ENCODE measurements at regions not wholly inside any gene's neighbourhood (a gene's known extent, or its start where the extent isn't known, plus 50 kb on each side); places are given as distances from the start of the nearest gene placed in this dataset.
"Not testable (repeated sequence)": the region's sequence is repeated elsewhere in the genome, so short reads cannot be mapped to it uniquely, and the experiment has no call there.

DNA sequence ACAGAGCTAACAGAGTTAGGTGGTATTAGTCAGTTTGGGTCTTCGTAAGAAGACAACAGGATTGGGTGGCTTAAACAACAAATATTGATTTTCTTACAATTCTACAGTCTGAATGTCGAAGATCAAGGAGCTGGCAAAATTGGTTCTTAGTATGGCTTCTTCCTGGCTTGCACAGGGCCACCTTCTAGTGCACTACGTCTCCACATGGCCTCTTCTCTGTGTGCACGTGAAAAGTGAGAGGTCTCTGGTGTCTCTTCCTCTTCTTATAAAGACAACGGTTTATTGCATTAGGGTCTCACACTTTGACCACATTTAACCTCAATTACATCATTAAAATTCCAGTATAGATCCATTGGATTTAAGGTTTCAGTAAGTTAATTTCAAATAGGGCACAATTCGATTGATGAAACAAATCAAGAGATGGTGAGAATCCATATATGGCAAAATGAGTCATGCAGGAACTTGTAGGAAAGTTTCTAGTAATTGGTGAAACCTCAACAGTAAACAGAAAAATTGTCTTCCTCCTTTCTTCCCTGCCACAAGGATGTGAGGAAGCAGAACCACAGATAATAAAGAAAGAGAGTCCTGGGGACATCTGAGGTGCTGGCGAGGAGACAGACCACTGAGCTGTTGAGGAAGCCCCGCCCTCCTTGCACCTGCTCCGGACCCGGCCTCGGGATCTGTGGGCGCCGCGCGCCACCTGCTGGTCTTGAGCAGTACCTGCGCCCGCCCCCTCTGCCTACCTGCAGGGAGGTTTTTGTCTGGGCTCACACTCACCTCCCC lies 846.7 kb downstream of the TMEM121 start:
- no peak for FAIRE-seq
- DNase-seq (ENCODE audit: insufficient read length, low spot score) = peak; percentile 10

DNA sequence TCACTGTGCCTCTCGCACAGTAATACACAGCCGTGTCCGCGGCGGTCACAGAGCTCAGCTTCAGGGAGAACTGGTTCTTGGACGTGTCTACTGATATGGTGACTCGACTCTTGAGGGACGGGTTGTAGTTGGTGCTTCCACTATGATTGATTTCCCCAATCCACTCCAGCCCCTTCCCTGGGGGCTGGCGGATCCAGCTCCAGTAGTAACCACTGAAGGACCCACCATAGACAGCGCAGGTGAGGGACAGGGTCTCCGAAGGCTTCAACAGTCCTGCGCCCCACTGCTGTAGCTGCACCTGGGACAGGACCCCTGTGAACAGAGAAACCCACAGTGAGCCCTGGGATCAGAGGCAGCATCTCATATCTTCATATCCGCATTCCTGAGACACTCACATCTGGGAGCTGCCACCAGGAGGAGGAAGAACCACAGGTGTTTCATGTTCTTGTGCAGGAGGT lies 847.3 kb downstream of the TMEM121 start:
- not testable (repeated sequence) for DNase-seq (ENCODE audit: insufficient read length, low spot score); FAIRE-seq

DNA sequence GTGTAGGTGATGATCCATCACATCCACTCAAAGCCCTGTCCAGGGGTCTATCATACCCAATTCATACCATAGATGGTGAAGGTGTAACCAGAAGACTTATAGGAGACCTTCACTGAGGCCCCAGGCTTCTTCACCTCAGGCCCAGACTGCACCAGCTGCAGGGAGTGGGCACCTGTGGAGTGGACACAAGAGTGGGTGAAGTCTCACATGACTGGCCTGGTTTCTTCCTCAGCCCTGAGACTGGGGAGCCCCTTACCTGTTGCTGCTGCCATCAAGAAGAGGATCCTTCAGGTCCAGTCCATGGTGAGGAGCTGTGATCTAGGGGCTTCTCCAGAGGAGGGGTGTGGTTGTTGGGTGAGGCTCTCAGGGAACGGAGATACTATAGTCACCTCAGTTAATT lies 851.0 kb downstream of the TMEM121 start:
- DNase-seq (ENCODE audit: insufficient read length, low spot score) = no peak
- no peak for FAIRE-seq

DNA sequence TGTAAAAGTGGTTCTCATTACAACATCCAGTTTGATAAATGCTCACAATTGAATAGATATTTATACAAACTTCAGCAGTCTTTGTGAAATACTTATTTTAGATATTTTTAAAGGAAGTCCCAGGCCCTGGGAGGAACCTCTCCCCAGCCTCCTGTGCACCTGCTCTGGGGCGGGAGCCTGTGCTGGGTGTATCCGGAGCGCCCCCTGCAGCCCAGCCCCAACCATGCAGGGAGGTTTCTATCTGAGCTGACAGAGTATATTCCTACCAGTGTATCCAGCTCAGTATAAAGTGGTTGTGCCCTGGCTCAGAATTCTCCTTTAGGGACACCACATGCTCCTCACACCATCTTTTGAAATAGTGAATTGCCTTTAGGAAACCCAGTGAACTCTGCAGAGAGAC lies 851.8 kb downstream of the TMEM121 start:
- DNase-seq (ENCODE audit: insufficient read length, low spot score) = no peak

DNA sequence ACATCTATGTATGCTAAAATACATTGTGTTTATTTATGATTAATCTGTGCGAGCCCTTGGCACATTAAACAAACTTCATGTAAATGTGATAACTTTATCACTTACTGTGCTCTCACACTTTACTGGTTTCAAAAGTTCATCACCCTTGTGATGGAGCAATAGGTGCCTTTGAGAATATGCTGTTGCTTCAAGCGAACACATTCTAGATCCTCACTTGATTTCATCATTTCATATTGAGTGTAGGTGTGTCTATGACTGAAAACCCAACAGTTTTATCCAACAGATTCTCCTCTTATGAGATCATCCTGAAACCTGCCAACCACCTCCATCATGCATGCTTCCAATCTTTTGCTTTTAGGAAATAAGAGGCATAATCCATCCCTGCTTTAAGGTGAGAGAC lies 854.4 kb downstream of the TMEM121 start:
- DNase-seq (ENCODE audit: insufficient read length, low spot score) (no peak), FAIRE-seq (no peak)

More for the DNA sequence above, 851.8 kb downstream of the TMEM121 start:
- no peak for FAIRE-seq

DNA sequence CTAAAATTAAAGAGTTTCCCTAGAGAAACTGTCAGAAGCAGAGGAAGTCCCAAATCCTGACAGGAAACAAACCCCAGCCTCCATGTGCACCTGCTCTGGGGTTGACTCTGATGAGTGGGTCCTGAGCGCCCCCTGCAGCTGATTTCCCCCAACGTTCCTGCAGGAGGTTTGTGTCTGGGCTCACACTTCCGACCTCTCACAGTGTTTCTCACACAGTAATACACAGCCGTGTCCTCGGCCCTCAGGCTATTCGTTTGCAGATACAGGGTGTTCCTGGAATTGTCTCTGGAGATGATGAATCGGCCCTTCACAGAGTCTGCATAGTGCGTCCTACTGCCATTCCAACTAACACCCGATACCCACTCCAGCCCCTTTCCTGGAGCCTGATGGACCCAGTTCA lies 862.8 kb downstream of the TMEM121 start:
- not testable (repeated sequence) for FAIRE-seq; DNase-seq (ENCODE audit: insufficient read length, low spot score)

DNA sequence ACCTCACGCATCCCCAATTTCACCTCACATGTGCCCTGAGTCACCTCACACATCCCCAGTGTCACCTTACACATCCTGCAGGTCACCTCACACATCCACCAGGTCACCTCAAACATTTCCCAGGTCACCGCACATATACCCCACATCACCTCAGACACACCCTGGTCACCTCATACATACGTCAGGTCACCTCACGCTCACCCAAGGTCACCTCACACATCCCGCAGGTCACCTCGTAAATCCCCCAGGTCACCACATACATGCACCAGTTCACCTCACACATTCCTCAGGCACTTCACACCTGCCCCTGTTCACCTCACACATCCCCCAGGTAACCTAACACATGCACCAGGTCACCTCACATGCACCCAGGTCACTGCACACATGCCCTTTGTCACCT lies 864.0 kb downstream of the TMEM121 start:
- no peak for DNase-seq (ENCODE audit: insufficient read length, low spot score)
- FAIRE-seq = peak; percentile 67

DNA sequence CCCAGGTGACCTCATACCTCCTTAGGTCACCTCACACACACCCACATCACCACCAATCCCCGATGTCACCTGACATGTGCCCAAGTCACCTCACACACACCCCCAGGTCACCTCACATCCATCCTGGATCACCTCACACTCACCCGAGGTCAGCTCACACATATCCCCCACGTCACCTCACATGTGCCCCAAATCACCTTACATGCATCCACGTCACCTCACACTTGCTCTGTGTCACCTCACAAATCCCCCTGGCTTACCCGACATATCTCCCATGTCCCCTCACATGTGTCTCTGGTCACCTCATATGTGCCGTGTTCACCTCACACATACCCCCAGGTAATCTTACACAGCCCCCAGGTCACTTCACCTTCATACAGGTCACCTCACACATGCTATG lies 864.6 kb downstream of the TMEM121 start:
- no peak for DNase-seq (ENCODE audit: insufficient read length, low spot score)
- peak; percentile 65 for FAIRE-seq

DNA sequence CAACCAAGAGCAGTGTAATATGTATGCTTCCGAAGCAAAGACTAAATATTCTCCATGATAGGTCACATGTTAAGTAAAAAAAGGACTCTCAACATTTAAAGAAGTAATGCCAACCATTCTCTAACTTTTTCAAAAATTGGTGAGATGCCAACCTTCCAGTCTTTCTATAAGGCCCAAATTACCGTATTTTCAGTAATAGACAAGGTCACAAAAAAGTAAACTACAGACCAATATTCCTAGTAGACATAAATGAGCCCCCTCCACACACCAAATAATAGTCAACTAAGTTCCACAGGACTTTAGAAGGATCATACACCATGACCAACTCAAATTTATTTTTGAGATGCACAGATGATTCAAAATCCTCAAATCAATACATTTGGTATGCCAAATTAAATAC lies 867.4 kb downstream of the TMEM121 start:
- DNase-seq (ENCODE audit: insufficient read length, low spot score) (no peak), FAIRE-seq (no peak)

DNA sequence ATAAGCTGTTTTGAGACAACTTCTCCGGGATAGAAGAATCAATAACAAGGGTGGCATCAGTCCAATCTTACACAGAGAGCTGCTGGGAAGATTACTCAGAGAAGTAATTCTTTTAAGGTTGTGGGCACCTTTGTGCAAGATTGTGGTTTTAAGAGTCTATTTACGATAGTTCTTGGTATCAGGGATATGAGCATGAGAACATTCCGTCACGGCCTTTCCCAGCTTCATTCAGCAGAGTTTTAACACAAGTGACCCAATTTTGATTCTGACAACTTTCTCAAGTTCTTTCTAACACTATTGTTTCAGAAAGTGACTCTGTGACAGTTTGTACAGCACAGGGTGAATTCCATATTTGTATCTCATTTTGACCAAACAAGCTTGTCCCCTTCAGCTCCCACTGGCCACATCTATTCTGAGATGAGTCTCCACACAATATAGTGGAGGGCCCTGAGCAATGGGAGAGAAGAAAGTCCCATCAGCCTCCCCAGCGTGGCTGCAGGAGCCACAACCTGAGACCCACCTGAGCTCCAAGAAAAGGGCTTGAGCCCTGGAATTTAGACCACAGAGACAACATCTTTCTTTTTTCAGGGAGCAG lies 869.2 kb downstream of the TMEM121 start:
- no peak for FAIRE-seq

DNA sequence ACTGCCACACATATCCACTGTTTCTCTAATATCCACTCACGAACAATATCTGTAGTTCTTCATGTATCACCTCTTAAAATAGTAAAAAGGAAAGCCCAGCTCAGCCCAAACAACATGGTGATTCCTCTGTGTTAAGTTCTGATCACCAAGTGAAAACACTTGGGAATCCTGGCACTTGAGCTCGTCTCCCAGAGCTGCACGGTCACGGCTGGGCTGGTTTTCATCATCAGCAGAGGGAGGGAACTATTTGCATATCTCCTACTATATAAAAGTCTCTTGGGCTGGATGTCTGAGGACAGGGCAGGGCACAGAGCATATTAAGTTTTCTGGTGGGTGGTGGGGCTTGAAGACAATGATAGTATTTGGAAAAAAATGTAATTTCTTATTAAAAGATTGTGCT lies 870.6 kb downstream of the TMEM121 start:
- FAIRE-seq (no peak), DNase-seq (ENCODE audit: insufficient read length, low spot score) (no peak)

More for the DNA sequence above, 869.2 kb downstream of the TMEM121 start:
- no peak for DNase-seq (ENCODE audit: insufficient read length, low spot score)

DNA sequence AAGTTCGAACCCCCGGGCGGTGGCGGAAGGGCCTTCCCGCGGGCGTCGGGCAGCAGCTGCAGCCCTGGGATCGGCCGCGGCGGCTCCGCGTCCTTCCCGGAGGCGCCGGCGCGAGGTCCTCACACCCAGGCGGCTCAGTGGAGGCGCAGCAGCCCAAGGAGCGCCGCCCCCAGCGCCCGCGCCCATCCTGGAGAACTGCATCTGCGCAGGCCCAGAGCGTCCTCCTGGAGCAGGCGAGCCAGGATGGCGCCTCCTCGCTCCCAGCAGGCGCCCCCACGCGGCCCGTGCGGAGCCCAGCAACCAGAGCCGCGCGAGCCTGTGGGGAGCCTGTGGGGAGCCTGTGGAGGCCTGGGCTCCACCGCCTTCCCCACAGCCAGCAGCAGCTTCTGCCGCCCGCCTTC lies 872.5 kb downstream of the TMEM121 start:
- DNase-seq (ENCODE audit: insufficient read length, low spot score); FAIRE-seq: not testable (repeated sequence)

DNA sequence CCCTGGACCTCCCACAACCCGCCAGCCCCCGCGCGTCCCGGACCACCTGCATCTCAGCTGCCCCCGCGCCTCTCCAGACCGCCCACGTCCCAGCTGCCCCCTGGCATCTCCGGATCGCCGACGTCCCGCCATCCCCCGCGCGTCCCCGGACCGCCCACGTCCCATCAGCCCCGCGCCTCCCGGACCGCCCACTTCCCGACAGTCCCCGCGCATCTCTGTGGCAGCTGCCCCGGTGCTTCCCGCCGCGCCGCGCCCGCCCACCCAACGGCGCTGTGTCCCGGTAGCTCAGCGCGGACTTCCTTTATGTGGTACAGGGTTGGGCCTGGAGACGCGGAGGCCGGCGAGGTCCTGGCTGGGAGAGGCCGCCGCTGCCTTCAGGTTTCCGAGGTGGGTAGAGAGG lies 874.9 kb downstream of the TMEM121 start:
- DNase-seq (ENCODE audit: insufficient read length, low spot score); FAIRE-seq: not testable (repeated sequence)

DNA sequence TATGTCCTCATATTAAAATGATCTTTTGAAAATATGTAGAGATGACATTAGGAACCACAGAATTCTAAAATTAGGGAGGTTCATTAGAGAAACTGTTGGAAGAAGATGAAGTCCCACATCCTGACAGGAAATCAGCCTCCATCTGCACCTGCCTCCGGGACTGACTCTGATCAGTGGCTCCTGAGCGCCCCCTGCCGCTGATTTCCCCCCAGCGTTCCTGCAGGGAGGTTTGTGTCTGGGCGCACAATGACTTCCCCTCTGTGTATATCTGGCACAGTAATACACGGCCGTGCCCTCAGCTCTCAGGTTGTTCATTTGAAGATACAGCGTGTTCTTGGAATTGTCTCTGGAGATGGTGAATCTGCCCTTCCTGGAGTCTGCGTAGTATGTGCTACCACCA lies 883.8 kb downstream of the TMEM121 start:
- not testable (repeated sequence) for FAIRE-seq; DNase-seq (ENCODE audit: insufficient read length, low spot score)

DNA sequence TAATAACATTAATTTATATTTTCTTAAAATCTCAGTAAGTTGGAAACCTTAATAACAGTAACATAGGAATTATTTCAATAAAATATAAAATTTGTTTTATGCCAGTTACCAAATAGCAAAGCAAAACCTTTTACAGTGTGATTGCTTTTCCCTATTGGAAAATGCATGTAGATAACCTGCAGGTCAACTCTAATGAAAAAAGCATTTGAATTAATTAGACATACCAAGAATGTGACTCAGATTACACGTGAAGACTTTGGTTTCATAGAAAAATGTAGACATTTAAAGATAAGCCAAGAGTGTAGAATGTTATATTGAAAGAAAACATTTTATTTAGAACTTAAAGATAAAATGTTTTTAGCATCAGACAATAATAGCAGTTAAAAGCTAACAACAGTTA lies 888.1 kb downstream of the TMEM121 start:
- FAIRE-seq (no peak), DNase-seq (ENCODE audit: insufficient read length, low spot score) (no peak)

DNA sequence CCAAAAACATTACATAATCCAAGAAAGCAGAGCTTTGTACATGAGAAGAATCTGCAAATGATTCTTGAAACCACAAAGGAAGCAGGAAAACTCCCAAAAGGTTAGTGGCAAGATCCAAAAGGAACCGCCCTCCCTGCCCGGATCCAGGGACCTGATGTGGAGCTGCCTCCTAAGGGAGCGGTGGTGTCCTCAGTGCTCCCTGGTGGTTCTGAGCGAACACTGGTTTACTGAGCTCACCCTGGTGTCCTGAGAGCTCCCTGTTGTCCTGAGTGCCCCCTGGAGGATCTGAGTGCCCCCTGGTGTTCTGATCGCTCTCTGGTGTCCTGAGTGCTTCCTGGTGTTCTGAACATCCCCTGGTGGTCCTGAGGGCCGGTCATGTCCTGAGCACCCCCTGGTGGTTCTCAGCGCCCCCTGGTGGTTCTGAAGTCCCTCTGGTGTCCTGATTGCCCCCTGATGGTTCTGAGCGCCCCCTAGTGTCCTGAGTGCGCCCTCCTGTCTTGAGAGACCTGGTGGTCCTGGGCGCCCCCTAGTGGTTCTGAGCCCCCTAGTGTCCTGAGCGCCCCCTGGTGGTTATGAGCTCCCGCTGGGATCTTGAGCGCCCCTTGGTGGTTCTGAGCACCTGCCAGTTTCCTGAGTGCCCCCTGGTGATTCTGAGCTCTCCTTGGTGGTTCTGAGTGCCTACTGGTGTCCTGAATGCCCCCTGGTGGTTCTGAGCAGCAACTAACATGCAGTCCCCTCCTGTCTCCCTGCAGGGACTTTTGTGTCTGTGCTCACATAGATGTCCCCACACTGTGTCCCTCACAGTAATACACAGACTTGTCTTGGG lies 891.1 kb downstream of the TMEM121 start:
- FAIRE-seq (no peak), DNase-seq (ENCODE audit: insufficient read length, low spot score) (no peak)

DNA sequence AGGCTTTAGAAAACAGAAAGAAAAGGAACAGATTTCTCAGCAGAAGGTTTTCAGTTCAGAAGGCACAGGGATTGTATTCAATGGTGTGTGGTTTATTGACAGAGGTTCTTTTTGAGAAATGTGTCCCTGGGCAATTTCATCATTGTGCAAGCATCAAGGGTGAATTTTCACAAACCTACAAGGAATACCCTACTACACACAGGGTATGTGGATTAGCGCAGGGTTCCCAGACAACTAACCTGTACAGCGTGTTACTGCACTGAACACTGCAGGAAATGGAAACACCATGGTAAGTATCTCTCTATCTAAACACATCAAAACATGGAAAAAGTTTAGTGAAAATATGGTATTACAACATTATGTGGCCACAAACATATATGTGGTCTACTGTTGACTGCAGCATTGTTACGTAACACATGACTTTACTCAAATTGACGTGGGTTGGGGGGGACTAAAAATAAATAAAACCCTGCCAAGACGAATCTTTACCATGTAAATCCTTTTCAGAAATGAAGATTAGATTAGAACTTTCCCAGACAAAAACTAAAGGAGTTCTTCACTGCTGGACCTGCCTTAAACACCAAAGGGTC lies 893.1 kb downstream of the TMEM121 start:
- FAIRE-seq = no peak
- DNase-seq (ENCODE audit: insufficient read length, low spot score) = no peak

DNA sequence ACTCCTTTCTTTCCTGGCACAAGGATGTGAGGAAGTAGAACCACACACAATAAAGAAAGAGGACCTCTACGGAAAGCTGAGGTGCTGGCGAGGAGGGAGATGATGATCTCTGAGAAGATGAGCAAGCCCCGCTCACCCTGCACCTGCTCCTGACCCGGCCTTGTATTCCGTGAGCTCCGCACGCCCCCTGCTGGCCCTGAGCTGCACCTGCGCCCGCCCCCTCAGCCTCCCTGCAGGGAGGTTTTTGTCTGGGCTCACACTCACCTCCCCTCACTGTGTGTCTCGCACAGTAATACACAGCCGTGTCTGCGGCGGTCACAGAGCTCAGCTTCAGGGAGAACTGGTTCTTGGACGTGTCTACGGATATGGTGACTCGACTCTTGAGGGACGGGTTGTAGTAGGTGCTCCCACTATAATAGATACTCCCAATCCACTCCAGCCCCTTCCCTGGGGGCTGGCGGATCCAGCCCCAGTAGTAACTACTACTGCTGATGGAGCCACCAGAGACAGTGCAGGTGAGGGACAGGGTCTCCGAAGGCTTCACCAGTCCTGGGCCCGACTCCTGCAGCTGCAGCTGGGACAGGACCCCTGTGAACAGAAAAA lies 895.1 kb downstream of the TMEM121 start:
- not testable (repeated sequence) for FAIRE-seq; DNase-seq (ENCODE audit: insufficient read length, low spot score)

DNA sequence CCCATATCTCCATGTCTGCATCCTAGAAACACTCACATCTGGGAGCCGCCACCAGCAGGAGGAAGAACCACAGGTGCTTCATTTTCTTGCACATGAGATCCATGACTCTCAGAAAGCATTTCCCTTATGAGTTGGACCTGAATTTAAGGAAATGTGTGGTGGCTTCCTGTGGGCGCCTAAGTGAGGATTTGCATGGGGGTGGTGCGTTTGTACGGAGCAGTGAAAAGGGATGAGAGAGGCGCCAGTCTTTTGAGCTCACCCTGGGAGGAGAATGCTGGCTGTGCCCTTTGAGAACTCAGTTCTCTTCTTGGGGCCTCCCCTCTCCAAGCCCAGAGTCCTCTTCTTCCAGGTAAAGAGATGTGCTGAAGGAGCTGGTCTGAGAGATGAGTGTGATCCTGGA lies 895.7 kb downstream of the TMEM121 start:
- no peak for DNase-seq (ENCODE audit: insufficient read length, low spot score)
- no peak for FAIRE-seq

DNA sequence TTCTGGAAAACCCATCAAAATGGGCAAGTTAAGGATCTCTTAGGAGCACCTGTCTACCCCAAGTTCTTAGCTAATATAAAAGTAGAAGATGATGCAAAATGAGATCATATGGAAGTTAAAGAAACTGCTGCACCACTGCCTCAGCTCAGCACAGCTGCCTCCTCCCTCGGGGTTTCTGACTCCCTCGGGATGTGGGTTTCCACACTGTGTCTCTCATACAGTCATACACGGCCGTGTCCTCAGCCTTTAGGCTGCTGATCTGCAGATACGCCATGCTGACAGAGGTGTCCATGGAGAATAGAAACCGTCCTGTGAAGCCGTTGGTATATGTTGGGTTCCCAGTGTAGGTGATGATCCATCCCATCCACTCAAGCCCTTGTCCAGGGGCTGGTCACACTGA lies 898.8 kb downstream of the TMEM121 start:
- FAIRE-seq; DNase-seq (ENCODE audit: insufficient read length, low spot score): not testable (repeated sequence)
